Mucosa of stomach (tissue), 1 donor: ENCODE measurements at regions not wholly inside any gene's neighbourhood (a gene's known extent, or its start where the extent isn't known, plus 50 kb on each side); places are given as distances from the start of the nearest gene placed in this dataset.
"Not testable (repeated sequence)": the region's sequence is repeated elsewhere in the genome, so short reads cannot be mapped to it uniquely, and the experiment has no call there.

Source experiments
- H3K27me3 ChIP-seq: one replicate; pipeline ENCODE4 v1.7.0; 2013; ENCODE audit warnings: mild to moderate bottlenecking, low read length; ENCODE audit not compliant: control insufficient read depth, insufficient read depth
- H3K36me3 ChIP-seq: one replicate; pipeline ENCODE4 v1.7.0; 2013; ENCODE audit warnings: low read length; ENCODE audit not compliant: control insufficient read depth, insufficient read depth
- H3K4me1 ChIP-seq: one replicate; pipeline ENCODE4 v1.7.0; 2013; ENCODE audit warnings: mild to moderate bottlenecking, low read length; ENCODE audit not compliant: control insufficient read depth, insufficient read depth
- H3K4me3 ChIP-seq: one replicate; pipeline ENCODE4 v1.7.0; 2013; ENCODE audit warnings: low read length
- H3K9ac ChIP-seq: one replicate; pipeline ENCODE4 v1.7.0; 2013; ENCODE audit warnings: mild to moderate bottlenecking, low read length, moderate library complexity
- H3K9me3 ChIP-seq: one replicate; pipeline ENCODE4 v1.7.0; 2013; ENCODE audit warnings: mild to moderate bottlenecking, low read length, moderate library complexity; ENCODE audit not compliant: control insufficient read depth
- donor health status: Pancreatic carcinoma.

DNA sequence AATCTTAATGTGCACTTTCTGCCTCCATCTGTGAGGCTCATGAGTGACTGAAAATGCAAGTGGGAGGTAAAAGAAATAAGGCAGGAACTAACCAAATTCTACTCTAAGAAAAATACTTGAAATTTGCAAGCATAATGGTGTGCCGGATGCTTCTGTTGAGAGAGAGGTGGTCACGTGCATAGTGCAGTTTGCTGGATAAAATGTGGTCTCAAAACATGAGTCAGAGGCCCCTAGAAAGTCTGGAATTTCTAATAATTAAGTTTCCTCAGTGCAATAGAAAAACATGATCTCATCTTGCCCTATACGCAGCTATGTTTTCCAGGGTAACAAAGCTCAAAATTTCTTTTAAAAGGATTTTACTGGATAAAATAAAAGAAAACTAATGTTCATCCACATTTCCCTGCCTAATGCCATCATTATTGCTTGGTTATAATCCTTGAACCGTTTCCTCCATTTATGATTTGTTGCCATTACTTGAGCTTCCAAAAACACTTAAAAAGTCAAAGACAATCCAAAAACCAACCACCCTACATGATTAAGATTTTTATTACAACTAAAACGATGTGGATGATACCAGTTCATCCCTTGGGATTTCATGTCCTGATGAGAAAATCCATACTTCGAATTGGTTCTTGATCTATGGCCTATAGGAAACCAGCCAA, 351.7 kb upstream of the ARID1B start:
- Histone ChIP-seq H3K9ac (no peak overlapping the region), H3K36me3 (no peaks in the 10 kb centered on the region), H3K27me3 (no peaks in the 10 kb centered on the region), H3K4me1 (peaks cover 34% of the 10 kb centered on the region), H3K4me3 (no peak overlapping the region), H3K9me3 (no peaks in the 10 kb centered on the region)

DNA sequence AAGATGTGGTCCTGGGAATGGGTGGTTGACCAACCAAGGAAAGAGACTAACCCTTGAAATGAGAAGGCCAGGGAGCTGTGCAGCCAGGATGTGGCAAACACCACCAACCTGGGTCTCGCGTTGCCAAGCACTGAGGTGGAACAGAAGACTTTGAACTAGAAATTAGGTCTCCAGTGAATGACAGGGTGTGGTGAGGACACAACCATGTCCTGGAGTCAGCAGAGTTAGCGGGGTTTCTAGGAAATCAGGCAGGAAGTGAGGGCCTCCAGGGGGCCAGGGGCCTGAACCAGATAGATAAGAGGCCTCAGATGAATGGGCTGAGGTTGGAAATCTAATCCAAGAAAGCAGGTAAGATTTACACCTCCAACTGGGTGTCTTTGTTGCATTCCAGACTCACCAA, 353.3 kb upstream of the ARID1B start:
- Histone ChIP-seq H3K36me3 (no peaks in the 10 kb centered on the region), H3K9me3 (no peaks in the 10 kb centered on the region), H3K27me3 (no peaks in the 10 kb centered on the region), H3K4me1 (peaks cover 34% of the 10 kb centered on the region), H3K9ac (no peak overlapping the region), H3K4me3 (no peak overlapping the region)

DNA sequence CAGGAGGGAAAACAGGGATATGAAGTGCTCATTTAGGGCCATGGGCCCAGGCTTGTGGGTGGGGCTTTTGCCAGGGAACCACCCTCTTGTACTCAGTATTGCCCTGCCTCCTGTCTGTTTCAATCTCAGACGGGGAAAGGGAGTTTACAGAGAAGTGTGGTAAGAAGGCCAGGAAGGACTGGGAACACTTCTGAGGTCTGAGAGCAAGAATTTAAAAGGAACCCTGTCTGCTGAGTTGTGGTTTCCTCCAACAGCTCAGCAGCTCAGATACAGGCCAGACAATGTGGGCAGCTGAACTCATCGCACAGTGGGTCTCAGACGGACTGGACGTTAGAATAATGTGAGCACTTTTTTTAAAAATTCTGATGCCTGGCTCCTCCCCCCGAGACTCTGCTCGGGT, 354.1 kb upstream of the ARID1B start:
- Histone ChIP-seq H3K36me3 (no peaks in the 10 kb centered on the region), H3K9me3 (no peaks in the 10 kb centered on the region), H3K27me3 (no peaks in the 10 kb centered on the region), H3K9ac (no peak overlapping the region), H3K4me1 (peaks cover 34% of the 10 kb centered on the region), H3K4me3 (no peak overlapping the region)

DNA sequence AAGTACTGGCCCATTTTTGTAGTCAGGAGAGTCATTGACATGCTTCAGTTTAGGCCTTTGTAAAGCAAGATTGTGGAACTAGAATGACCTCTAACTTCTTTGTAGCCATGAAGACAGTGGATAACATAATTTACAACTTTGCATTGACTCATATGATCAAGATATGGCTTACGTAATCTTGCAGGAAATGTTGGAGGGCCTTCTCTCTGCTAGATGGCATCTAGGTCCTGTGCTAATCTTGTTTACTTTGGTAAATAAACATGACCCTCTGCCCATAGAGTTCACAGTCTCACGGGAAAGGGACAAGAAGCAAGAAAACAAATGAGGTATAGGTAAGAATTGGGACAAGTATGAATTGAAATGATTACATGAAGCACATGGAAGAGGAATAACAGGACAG, 355.2 kb upstream of the ARID1B start:
- Histone ChIP-seq H3K9ac (no peak overlapping the region), H3K9me3 (no peaks in the 10 kb centered on the region), H3K4me3 (no peak overlapping the region), H3K27me3 (no peaks in the 10 kb centered on the region), H3K36me3 (no peaks in the 10 kb centered on the region), H3K4me1 (peaks cover 27% of the 10 kb centered on the region)

DNA sequence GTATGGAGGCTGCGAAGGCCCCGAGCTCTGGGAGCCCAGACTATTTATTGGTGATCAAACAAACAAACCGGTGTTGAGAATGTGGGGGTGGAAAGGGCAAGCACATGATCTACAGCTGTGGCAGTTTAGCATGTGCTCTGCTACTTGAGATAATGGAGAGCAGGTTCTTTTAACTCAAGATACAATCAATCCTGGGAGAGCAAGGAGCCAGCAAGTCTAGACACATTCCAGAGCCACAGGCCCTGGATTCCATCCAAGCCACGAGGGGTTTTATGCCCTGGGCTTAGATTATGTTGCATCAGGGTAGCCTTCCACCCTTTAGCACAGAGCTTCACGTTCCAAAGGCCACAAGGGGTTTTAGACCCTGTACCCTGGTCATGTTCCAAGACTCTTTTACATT, 355.9 kb upstream of the ARID1B start:
- H3K4me3 ChIP-seq, H3K36me3 ChIP-seq, H3K27me3 ChIP-seq, H3K9ac ChIP-seq, H3K9me3 ChIP-seq: not testable (repeated sequence)
- peaks cover 24% of the 10 kb centered on the region for H3K4me1 ChIP-seq

DNA sequence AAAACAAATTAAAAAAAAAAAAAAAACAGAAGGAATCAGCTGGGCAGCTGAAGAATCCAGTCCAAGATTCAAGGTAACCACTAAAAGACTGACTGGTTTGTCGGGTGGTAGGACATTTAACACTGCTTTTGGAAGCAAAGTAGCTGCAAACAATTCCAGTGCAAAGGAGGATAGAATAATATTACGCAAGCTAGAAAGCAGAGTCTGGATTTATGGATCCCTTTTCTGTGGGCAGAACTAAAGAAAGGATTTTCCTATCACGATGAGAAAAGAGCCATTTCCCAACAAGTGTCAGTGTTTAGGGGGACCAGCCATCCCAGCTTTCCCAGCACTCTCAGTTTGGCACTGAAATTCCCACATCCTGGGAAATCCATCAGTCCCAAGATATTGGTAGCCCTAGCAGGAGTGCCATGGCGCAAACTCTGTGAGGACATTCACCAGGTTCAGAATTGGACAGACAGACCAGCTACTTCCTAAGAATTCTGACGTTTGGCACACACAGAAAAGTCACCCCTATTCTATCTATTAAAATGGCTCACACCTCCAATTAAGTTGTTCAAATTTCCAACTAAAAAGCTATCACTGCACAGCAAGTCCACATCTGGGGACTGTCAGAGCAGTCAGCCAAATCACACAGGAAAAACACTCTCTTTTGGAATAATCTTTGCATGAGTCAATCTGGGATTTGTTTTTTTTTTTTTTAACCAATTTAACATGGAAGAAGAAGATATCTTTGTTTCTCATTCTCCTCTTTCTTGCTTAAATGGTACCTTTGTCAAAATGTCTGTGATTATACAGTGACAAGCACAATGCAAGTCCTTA, 356.8 kb upstream of the ARID1B start:
- Histone ChIP-seq H3K36me3 (no peaks in the 10 kb centered on the region), H3K4me3 (no peak overlapping the region), H3K27me3 (no peaks in the 10 kb centered on the region), H3K9me3 (no peaks in the 10 kb centered on the region), H3K4me1 (peaks cover 24% of the 10 kb centered on the region), H3K9ac (no peak overlapping the region)

DNA sequence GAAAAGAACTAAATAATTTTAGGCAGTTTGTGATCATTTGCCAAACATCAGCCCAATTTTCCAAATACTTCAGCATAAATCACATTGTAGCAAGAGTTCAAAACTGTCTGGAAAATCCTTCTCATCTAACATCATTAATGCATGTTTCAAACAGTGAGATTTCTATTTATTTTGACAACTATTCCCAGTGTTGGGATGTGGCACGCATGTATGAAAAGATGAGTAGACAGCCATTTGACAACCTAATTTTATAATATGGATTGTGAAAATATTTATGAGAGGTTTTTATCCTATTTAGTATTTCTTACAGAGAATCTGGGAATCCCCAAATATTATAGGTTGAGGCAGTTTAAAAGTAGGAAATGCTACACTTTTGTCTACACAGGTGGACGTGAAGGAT, 357.6 kb upstream of the ARID1B start:
- no peak overlapping the region for H3K9ac ChIP-seq
- H3K9me3 ChIP-seq, result no peaks in the 10 kb centered on the region
- H3K36me3 ChIP-seq, result no peaks in the 10 kb centered on the region
- no peaks in the 10 kb centered on the region for H3K27me3 ChIP-seq
- no peak overlapping the region for H3K4me3 ChIP-seq
- H3K4me1 ChIP-seq, result peaks cover 24% of the 10 kb centered on the region

DNA sequence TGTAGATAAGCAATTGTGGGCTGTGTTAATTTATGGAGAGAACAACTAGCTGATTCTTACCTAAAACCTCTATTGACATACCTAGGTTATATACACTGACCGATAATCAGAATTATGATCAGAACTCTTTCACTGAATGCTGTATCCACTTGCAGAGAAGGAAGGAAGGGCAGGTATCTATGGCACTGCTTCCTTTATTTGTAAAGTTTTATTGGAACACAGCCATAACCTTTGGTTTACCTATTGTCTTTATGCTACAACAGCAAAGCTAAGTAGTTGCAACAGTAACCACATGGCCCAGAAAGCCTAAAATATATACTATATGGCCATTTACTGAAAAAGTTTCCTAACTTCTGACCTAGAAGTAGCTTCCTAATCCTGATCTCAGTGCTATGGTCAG, 358.9 kb upstream of the ARID1B start:
- Histone ChIP-seq H3K4me1 (peaks cover 16% of the 10 kb centered on the region), H3K4me3 (no peak overlapping the region), H3K27me3 (no peaks in the 10 kb centered on the region), H3K9me3 (no peaks in the 10 kb centered on the region), H3K9ac (no peak overlapping the region), H3K36me3 (no peaks in the 10 kb centered on the region)

DNA sequence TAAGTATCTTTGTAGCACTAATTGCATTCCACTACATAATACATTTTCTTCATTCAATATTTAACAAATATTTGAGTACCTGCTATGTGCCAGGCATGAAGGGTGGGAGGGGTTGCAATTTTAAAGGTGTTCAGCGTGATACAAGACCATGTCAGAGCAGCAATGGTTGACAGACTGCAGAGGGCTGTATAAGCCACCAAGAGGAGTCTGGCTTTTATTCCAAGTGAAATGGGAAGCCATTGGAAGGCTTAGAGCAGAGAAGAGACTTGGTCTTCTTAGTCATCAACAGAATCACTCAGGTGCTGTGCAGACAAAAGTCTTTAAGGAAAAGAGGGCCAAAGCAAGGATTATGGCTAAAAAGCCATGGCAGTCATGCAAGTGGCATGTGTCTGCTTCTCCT, 360.8 kb upstream of the ARID1B start:
- Histone ChIP-seq H3K9ac (no peak overlapping the region), H3K4me1 (peaks cover 5% of the 10 kb centered on the region), H3K36me3 (no peaks in the 10 kb centered on the region), H3K4me3 (no peak overlapping the region), H3K27me3 (no peaks in the 10 kb centered on the region), H3K9me3 (no peaks in the 10 kb centered on the region)

DNA sequence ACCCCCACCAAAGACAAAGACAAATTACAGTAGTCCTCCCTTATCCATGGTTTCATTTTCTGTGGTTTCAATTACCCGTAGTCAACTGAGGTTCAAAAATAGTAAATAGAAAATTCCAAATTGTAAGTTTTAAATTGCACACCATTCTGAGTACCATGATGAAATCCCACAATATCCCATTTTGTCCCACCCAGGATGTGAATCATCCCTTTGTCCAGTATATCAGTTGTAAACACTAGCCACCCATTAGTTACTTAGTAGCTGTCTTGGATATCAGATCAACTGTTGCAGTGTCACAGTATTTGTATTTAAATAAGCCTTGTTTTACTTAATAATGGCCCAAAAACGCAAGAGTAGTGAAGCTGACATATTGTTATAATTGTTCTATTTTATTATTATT, 364.0 kb upstream of the ARID1B start:
- Histone ChIP-seq H3K9ac (no peak overlapping the region), H3K4me3 (no peak overlapping the region), H3K4me1 (no peaks in the 10 kb centered on the region), H3K27me3 (no peaks in the 10 kb centered on the region), H3K36me3 (no peaks in the 10 kb centered on the region), H3K9me3 (no peaks in the 10 kb centered on the region)

DNA sequence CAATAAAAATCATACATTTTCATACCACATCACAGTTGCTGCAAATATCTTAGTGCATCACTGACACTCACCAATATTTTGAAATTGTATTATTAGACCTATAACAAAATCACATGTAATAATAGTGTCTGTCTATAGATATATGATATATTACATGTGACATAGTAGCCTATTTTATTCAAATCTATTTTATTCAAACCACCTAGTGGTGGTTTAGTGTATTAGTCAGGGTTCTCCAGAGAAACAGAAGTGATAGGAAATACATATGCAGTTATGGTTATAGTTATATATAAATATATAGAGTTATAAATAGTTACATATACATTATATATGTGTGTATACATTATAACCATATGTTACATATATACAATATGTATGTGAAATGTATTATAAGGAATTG, 366.5 kb upstream of the ARID1B start:
- Histone ChIP-seq H3K27me3 (no peaks in the 10 kb centered on the region), H3K36me3 (no peaks in the 10 kb centered on the region), H3K9me3 (no peaks in the 10 kb centered on the region), H3K4me1 (no peaks in the 10 kb centered on the region), H3K4me3 (no peak overlapping the region), H3K9ac (no peak overlapping the region)

DNA sequence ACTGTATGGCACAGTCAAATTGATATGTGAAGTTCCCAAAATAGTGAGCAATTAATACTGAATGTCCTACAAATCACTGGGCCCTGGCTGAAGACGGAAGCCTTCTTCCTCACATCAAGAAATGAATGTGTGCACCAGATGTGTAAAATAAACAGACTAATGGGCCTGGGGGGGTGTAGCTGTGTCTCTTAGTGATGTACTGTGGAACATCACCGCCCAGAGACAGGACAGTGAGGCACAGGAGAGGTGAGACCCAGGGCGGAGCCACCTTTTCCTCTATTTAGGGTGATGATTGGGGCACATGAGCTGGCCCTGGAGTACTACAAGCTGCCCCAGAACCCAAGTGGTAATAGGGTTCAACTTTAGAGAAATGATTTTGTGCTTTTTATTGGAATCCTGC, 368.5 kb upstream of the ARID1B start:
- no peak overlapping the region for H3K9ac ChIP-seq
- H3K36me3 ChIP-seq, result no peaks in the 10 kb centered on the region
- H3K4me3 ChIP-seq, result no peak overlapping the region
- H3K27me3 ChIP-seq, result no peaks in the 10 kb centered on the region
- no peaks in the 10 kb centered on the region for H3K9me3 ChIP-seq
- no peaks in the 10 kb centered on the region for H3K4me1 ChIP-seq
